IMR-90 (cell line): ENCODE measurements at regions not wholly inside any gene's neighbourhood (a gene's known extent, or its start where the extent isn't known, plus 50 kb on each side); places are given as distances from the start of the nearest gene placed in this dataset.

Source experiments
- ATAC-seq: fragments of 200-7000 bp; cut with Tn5 transposase; 2 replicates; pipeline ENCODE4 v1.9.1; 2020; ENCODE audit warnings: low read depth, mild to moderate bottlenecking, moderate library complexity
- BruUV-seq: library from RNA; stranded (reverse); fragments of 400-500 nt; replicated peaks from 2 replicates; lab custom pipeline; 2021; lab: Mats Ljungman, UMichigan
- CTCF ChIA-PET: fragments of 300-600 bp; formaldehyde crosslinking; extraction: SDS; loops from one replicate; lab custom pipeline; 2021; ENCODE audit warnings: antibody characterized with exemption; lab: Yijun Ruan, JAX
- POLR2A ChIA-PET: fragments of 300-600 bp; sonication (Branson Sonifier 250); formaldehyde crosslinking; loops from one replicate; lab custom pipeline; 2022; ENCODE audit warnings: antibody characterized with exemption; ENCODE audit not compliant: unreplicated experiment; lab: Charles Lee
- DNase-seq: peaks from one replicate; pipeline ENCODE4 v3.0.0; 2013
- H2AFZ ChIP-seq: replicated peaks from 2 replicates; pipeline ENCODE3; 2013; ENCODE audit warnings: low read length, mild to moderate bottlenecking; ENCODE audit not compliant: poor library complexity
- H2AK5ac ChIP-seq: 2 replicates; pipeline ENCODE4 v1.6.1; 2013; ENCODE audit warnings: low read depth, low read length, inconsistent platforms
- H2AK9ac ChIP-seq: replicated peaks from 2 replicates; pipeline ENCODE3; 2013; ENCODE audit warnings: mild to moderate bottlenecking, low read depth, low read length, moderate library complexity; ENCODE audit not compliant: poor library complexity
- H2BK120ac ChIP-seq: 2 replicates; pipeline ENCODE4 v1.6.1; 2013; ENCODE audit warnings: low read depth, low read length, inconsistent platforms
- H2BK15ac ChIP-seq: 3 replicates; pipeline ENCODE4 v1.6.1; 2013; ENCODE audit warnings: low read depth, low read length, inconsistent platforms
- H2BK20ac ChIP-seq: 2 replicates; pipeline ENCODE4 v1.6.1; 2013; ENCODE audit warnings: low read depth, mild to moderate bottlenecking, inconsistent platforms, low read length, moderate library complexity
- H2BK5ac ChIP-seq: 2 replicates; pipeline ENCODE4 v1.6.1; 2013; ENCODE audit warnings: mild to moderate bottlenecking, low read depth, low read length, inconsistent platforms; ENCODE audit not compliant: poor library complexity, severe bottlenecking
- H3K14ac ChIP-seq: replicated peaks from 2 replicates; pipeline ENCODE4 v1.6.1; 2013; ENCODE audit warnings: low read depth, low read length, inconsistent platforms
- H3K18ac ChIP-seq: 2 replicates; pipeline ENCODE4 v1.6.1; 2013; ENCODE audit warnings: low read depth, low read length, control low read depth
- H3K23ac ChIP-seq: 2 replicates; pipeline ENCODE4 v1.6.1; 2013; ENCODE audit warnings: low read depth, low read length, inconsistent platforms
- H3K27ac ChIP-seq: 2 replicates; pipeline ENCODE4 v1.5.1; 2013; ENCODE audit warnings: mild to moderate bottlenecking, control low read depth, low read length; ENCODE audit not compliant: insufficient read depth
- H3K27me3 ChIP-seq: 2 replicates; pipeline ENCODE4 v1.6.1; 2013; ENCODE audit warnings: low read length; ENCODE audit not compliant: control insufficient read depth, insufficient read depth
- H3K36me3 ChIP-seq: 2 replicates; pipeline ENCODE4 v1.6.1; 2013; ENCODE audit warnings: low read length, mixed read lengths; ENCODE audit not compliant: control insufficient read depth, insufficient read depth
- H3K4ac ChIP-seq: 2 replicates; pipeline ENCODE4 v1.6.1; 2013; ENCODE audit warnings: low read depth, low read length, inconsistent platforms
- H3K4me1 ChIP-seq: 2 replicates; pipeline ENCODE4 v1.6.1; 2013; ENCODE audit warnings: low read length, mixed read lengths; ENCODE audit not compliant: control insufficient read depth, insufficient read depth
- H3K4me2 ChIP-seq: 2 replicates; pipeline ENCODE4 v1.6.1; 2013; ENCODE audit warnings: low read depth, mild to moderate bottlenecking, control low read depth, low read length, moderate library complexity
- H3K4me3 ChIP-seq: 2 replicates; pipeline ENCODE4 v1.5.1; 2013; ENCODE audit warnings: low read depth, mild to moderate bottlenecking, control low read depth, low read length, moderate library complexity; ENCODE audit not compliant: insufficient read depth
- H3K56ac ChIP-seq: 2 replicates; pipeline ENCODE4 v1.6.1; 2013; ENCODE audit warnings: low read length, inconsistent platforms; ENCODE audit not compliant: insufficient read depth; ENCODE audit errors: extremely low read depth
- H3K79me1 ChIP-seq, 2 experiments: 2 replicates each; pipeline ENCODE4 v1.6.1; 2013; ENCODE audit warnings: low read length in 2 of 2, inconsistent platforms in 1 of 2, low read depth in 1 of 2
- H3K9ac ChIP-seq: 2 replicates; pipeline ENCODE4 v1.6.1; 2013; ENCODE audit warnings: low read depth, low read length, control low read depth
- H3K9me1 ChIP-seq: 2 replicates; pipeline ENCODE4 v1.6.1; 2013; ENCODE audit warnings: low read length, inconsistent platforms; ENCODE audit not compliant: insufficient read depth
- H3K9me3 ChIP-seq: 2 replicates; pipeline ENCODE4 v1.6.1; 2013; ENCODE audit warnings: low read length; ENCODE audit not compliant: control insufficient read depth, insufficient read depth
- H4K20me1 ChIP-seq: 2 replicates; pipeline ENCODE4 v1.6.1; 2013; ENCODE audit warnings: low read length, inconsistent platforms; ENCODE audit not compliant: insufficient read depth
- H4K5ac ChIP-seq: 2 replicates; pipeline ENCODE4 v1.6.1; 2013; ENCODE audit warnings: mild to moderate bottlenecking, low read depth, low read length, control low read depth
- H4K8ac ChIP-seq, 2 experiments: 2 replicates each; pipeline ENCODE4 v1.6.1; 2013; ENCODE audit warnings: low read depth in 2 of 2, low read length in 2 of 2, control low read depth in 1 of 2, inconsistent platforms in 1 of 2
- H4K91ac ChIP-seq: 2 replicates; pipeline ENCODE4 v1.6.1; 2013; ENCODE audit warnings: low read depth, low read length, inconsistent platforms; ENCODE audit not compliant: insufficient read depth
- CEBPB ChIP-seq: IDR thresholded peaks from 2 replicates; pipeline ENCODE4 v1.6.1; 2012; ENCODE audit warnings: low read depth, low read length, improper control_type of control experiment
- CHD1 ChIP-seq: IDR thresholded peaks from 2 replicates; pipeline ENCODE4 v1.6.1; 2012; ENCODE audit warnings: low read depth, low read length, improper control_type of control experiment
- MAFK ChIP-seq: IDR thresholded peaks from 2 replicates; pipeline ENCODE4 v1.6.1; 2012; ENCODE audit warnings: low read depth, low read length, improper control_type of control experiment
- MAZ ChIP-seq: IDR thresholded peaks from 2 replicates; pipeline ENCODE4 v1.6.1; 2012; ENCODE audit warnings: low read depth, mild to moderate bottlenecking, low read length, improper control_type of control experiment, moderate library complexity, borderline replicate concordance
- MXI1 ChIP-seq: IDR thresholded peaks from 2 replicates; pipeline ENCODE4 v1.6.1; 2012; ENCODE audit warnings: low read depth, mild to moderate bottlenecking, low read length, moderate library complexity, borderline replicate concordance
- NFE2L2 ChIP-seq: fragments of 150-350 bp; IDR thresholded peaks from 2 replicates; pipeline ENCODE4 v1.6.1; 2016; ENCODE audit warnings: low read depth, mild to moderate bottlenecking, low read length
- RAD21 ChIP-seq: IDR thresholded peaks from 2 replicates; pipeline ENCODE4 v1.6.1; 2012; ENCODE audit warnings: low read length, improper control_type of control experiment
- RCOR1 ChIP-seq: IDR thresholded peaks from 2 replicates; pipeline ENCODE4 v1.6.1; 2012; ENCODE audit warnings: mild to moderate bottlenecking, low read length, improper control_type of control experiment; ENCODE audit not compliant: insufficient replicate concordance
- RFX5 ChIP-seq: IDR thresholded peaks from 2 replicates; pipeline ENCODE4 v1.8.0; 2012; ENCODE audit warnings: low read depth, mild to moderate bottlenecking, low read length, moderate library complexity
- SMC3 ChIP-seq: fragments of 150-350 bp; IDR thresholded peaks from 2 replicates; pipeline ENCODE4 v1.6.1; 2016; ENCODE audit warnings: low read depth, mild to moderate bottlenecking, antibody characterized with exemption, low read length, moderate library complexity
- WGBS, 2 experiments: methylation state at CpG; one replicate each; pipeline versions ENCODE4 v1.1.5 to v1.1.7; 2013; ENCODE audit warnings: missing lambda C conversion rate in 2 of 2; ENCODE audit not compliant: insufficient read length in 1 of 2; ENCODE audit errors: extremely low coverage in 2 of 2; 5-methylcytosine and 5-hydroxymethylcytosine counted together
- dilution Hi-C: fragments of 300-500 bp; cut with HindIII; formaldehyde crosslinking; loops from one replicate; pipeline ENCODE4 v1.14.3; 2018; ENCODE audit warnings: low sequenced_read_pairs; ENCODE audit not compliant: unreplicated experiment
- in situ Hi-C: fragments of 300-500 bp; cut with MboI; formaldehyde crosslinking; loops from 3 replicates; pipeline ENCODE4 v1.14.3; 2019; ENCODE audit warnings: low sequenced_read_pairs, inconsistent platforms, mixed read lengths
- intact Hi-C: fragments of 100-400 bp; cut with micrococcal nuclease; formaldehyde crosslinking; loops from 2 replicates; pipeline ENCODE4 v1.10.0; 2022
- TF ChIP-seq, protein P1 (sequence below): fragments of 150-350 bp; IDR thresholded peaks from 2 replicates; pipeline ENCODE4 v1.6.1; 2017; ENCODE audit warnings: mild to moderate bottlenecking, antibody characterized with exemption, low read length, low read depth
- TF ChIP-seq, protein P2 (sequence below): conservative IDR thresholded peaks from 2 replicates; pipeline ENCODE4 v1.5.1; 2012; ENCODE audit warnings: mild to moderate bottlenecking, low read depth, low read length, improper control_type of control experiment
- TF ChIP-seq, protein P3 (sequence below): fragments of 150-350 bp; IDR thresholded peaks from 2 replicates; pipeline ENCODE4 v1.6.1; 2016; ENCODE audit warnings: low read depth, mild to moderate bottlenecking, low read length, moderate library complexity, borderline replicate concordance

DNA sequence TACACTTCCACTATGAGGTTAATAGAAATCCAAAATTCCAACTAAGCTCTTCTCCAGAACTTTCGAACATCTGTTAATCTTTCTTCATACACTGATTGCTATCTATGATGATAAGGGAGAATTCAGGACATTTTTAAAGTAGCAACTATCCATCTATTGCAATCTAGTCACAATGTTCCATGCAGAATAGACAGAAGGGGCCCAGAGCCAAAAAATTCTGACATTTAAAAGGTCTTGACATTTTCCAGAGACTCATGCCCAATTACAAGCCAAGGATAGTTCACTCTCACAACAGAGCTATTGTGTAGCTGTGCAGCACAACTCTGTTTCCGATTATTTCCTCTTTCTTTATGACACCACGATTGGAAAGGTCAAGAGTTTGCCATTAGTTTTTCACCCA is 999.7 kb upstream of the ALCAM start:
- H3K9me3 ChIP-seq: no peaks in the 10 kb centered on the region
- no peak overlapping the region for H3K56ac ChIP-seq
- WGBS, 2 experiments: no CpG with 5 or more reads among the region's 3 CpGs
- H3K9ac ChIP-seq: no peak overlapping the region
- H2AK9ac ChIP-seq: no peak overlapping the region
- ATAC-seq (no peak), DNase-seq (no peak)
- H3K79me1 ChIP-seq: no peaks in the 10 kb centered on the region
- H2AK5ac ChIP-seq: no peak overlapping the region
- H3K36me3 ChIP-seq: no peaks in the 10 kb centered on the region
- no peaks in the 10 kb centered on the region for H3K27me3 ChIP-seq
- dilution Hi-C loops (no loop called here), intact Hi-C loops (no loop called here), in situ Hi-C loops (no loop called here)
- no peak overlapping the region for H3K4me3 ChIP-seq
- no peak overlapping the region for H3K18ac ChIP-seq
- TF ChIP-seq RFX5 (no peak), MAFK (no peak), MAZ (no peak), RAD21 (no peak), RCOR1 (no peak), MXI1 (no peak), SMC3 (no peak), CHD1 (no peak), NFE2L2 (no peak), CEBPB (no peak)
- TF ChIP-seq, protein P1, sequence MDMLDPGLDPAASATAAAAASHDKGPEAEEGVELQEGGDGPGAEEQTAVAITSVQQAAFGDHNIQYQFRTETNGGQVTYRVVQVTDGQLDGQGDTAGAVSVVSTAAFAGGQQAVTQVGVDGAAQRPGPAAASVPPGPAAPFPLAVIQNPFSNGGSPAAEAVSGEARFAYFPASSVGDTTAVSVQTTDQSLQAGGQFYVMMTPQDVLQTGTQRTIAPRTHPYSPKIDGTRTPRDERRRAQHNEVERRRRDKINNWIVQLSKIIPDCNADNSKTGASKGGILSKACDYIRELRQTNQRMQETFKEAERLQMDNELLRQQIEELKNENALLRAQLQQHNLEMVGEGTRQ: no peak
- TF ChIP-seq, protein P2, sequence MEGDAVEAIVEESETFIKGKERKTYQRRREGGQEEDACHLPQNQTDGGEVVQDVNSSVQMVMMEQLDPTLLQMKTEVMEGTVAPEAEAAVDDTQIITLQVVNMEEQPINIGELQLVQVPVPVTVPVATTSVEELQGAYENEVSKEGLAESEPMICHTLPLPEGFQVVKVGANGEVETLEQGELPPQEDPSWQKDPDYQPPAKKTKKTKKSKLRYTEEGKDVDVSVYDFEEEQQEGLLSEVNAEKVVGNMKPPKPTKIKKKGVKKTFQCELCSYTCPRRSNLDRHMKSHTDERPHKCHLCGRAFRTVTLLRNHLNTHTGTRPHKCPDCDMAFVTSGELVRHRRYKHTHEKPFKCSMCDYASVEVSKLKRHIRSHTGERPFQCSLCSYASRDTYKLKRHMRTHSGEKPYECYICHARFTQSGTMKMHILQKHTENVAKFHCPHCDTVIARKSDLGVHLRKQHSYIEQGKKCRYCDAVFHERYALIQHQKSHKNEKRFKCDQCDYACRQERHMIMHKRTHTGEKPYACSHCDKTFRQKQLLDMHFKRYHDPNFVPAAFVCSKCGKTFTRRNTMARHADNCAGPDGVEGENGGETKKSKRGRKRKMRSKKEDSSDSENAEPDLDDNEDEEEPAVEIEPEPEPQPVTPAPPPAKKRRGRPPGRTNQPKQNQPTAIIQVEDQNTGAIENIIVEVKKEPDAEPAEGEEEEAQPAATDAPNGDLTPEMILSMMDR: no peak
- TF ChIP-seq, protein P3, sequence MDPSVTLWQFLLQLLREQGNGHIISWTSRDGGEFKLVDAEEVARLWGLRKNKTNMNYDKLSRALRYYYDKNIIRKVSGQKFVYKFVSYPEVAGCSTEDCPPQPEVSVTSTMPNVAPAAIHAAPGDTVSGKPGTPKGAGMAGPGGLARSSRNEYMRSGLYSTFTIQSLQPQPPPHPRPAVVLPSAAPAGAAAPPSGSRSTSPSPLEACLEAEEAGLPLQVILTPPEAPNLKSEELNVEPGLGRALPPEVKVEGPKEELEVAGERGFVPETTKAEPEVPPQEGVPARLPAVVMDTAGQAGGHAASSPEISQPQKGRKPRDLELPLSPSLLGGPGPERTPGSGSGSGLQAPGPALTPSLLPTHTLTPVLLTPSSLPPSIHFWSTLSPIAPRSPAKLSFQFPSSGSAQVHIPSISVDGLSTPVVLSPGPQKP: no peak
- no peak overlapping the region for H3K4ac ChIP-seq
- H3K27ac ChIP-seq: no peak overlapping the region
- H3K14ac ChIP-seq: no peak overlapping the region
- ChIA-PET CTCF (no interaction called here), POLR2A (no interaction called here)
- no peak overlapping the region for H4K8ac ChIP-seq
- H3K9me1 ChIP-seq: no peaks in the 10 kb centered on the region
- no peak overlapping the region for H2AFZ ChIP-seq
- H2BK15ac ChIP-seq: no peak overlapping the region
- H4K20me1 ChIP-seq: no peaks in the 10 kb centered on the region
- no peak overlapping the region for H2BK120ac ChIP-seq
- no peak overlapping the region for H3K23ac ChIP-seq
- no peak overlapping the region for H4K91ac ChIP-seq
- H2BK5ac ChIP-seq: no peak overlapping the region
- no TSS peak for BruUV-seq
- no peak overlapping the region for H2BK20ac ChIP-seq
- no peak overlapping the region for H3K4me2 ChIP-seq
- no peak overlapping the region for H4K5ac ChIP-seq
- no peaks in the 10 kb centered on the region for H3K4me1 ChIP-seq
